ENCODE measurements at regions not wholly inside any gene's neighbourhood (a gene's known extent, or its start where the extent isn't known, plus 50 kb on each side); places are given as distances from the start of the nearest gene placed in this dataset.

DNA sequence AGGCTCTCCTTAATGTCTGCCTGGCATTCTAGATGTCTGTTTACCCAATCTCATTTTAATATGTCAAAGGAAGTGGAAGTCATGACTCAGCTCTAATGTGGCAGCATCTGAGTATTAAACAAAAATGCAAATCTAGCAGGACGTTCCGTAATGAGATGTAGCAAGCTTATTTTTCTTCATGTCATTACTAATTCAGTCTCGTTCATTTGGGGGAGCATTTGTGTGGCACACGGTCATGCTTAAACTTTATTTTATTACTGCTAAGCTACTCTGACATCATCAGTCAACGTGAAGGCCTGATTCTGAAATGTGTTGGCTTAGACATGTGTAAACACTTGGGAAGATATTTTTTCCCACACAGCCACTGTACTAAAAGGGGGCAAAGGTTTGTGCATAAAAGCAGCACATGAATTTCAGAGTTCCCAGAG, 326.7 kb upstream of the TMPO start:
- Mint-ChIP-seq H3K36me3 (ENCODE audit: insufficient read depth, unreplicated experiment) (no peaks in the 10 kb centered on the region), H3K9me3 (ENCODE audit: low read depth, unreplicated experiment) (no peaks in the 10 kb centered on the region), H3K4me3 (ENCODE audit: low read depth, unreplicated experiment) (no peak overlapping the region), H3K27me3 (ENCODE audit: unreplicated experiment) (peaks cover 24% of the 10 kb centered on the region), H3K4me1 (ENCODE audit: low read depth, unreplicated experiment) (no peaks in the 10 kb centered on the region), H3K27ac (ENCODE audit: unreplicated experiment) (no peak overlapping the region)
- DNase-seq = no peak
- BruUV-seq (replicated peaks) = no TSS peak
- CTCF ChIA-PET = interaction anchor here (0.6 kb wide), 1 partner anchor 1183 kb away, joined by 3 read pairs; no protein-coding TSS in a partner anchor
- intact Hi-C loops (cut with micrococcal nuclease; ENCODE audit: unreplicated experiment) = no loop called here
- TF ChIP-seq, protein P1, sequence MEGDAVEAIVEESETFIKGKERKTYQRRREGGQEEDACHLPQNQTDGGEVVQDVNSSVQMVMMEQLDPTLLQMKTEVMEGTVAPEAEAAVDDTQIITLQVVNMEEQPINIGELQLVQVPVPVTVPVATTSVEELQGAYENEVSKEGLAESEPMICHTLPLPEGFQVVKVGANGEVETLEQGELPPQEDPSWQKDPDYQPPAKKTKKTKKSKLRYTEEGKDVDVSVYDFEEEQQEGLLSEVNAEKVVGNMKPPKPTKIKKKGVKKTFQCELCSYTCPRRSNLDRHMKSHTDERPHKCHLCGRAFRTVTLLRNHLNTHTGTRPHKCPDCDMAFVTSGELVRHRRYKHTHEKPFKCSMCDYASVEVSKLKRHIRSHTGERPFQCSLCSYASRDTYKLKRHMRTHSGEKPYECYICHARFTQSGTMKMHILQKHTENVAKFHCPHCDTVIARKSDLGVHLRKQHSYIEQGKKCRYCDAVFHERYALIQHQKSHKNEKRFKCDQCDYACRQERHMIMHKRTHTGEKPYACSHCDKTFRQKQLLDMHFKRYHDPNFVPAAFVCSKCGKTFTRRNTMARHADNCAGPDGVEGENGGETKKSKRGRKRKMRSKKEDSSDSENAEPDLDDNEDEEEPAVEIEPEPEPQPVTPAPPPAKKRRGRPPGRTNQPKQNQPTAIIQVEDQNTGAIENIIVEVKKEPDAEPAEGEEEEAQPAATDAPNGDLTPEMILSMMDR (IDR thresholded peaks at IDR 0.05; ENCODE audit: unreplicated experiment) = no peak

DNA sequence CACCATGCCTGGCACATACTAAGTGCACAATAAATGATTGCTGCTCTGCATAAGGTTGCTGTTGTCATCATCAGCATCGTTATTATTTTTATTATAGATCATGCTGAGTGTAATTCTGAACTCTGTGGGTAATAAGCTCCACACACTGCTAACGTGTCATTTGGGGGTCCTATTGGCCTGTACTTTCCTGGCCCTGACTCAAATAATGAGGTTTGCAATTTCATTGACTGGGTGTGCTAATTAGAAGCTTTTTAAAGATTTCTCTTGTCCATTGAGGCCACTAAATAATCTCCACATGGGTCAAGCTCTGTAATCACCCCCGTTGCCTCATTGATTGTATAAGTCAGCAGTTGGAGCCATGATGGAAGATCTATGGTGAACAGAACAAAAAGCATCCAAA, 320.8 kb upstream of the TMPO start:
- H3K9me3 Mint-ChIP-seq (ENCODE audit: low read depth, unreplicated experiment) = no peaks in the 10 kb centered on the region
- BruUV-seq (replicated peaks) = no TSS peak
- no peak overlapping the region for H3K27ac Mint-ChIP-seq (ENCODE audit: unreplicated experiment)
- H3K4me3 Mint-ChIP-seq (ENCODE audit: low read depth, unreplicated experiment) = no peak overlapping the region
- no peaks in the 10 kb centered on the region for H3K27me3 Mint-ChIP-seq (ENCODE audit: unreplicated experiment)
- no peaks in the 10 kb centered on the region for H3K36me3 Mint-ChIP-seq (ENCODE audit: insufficient read depth, unreplicated experiment)
- no peaks in the 10 kb centered on the region for H3K4me1 Mint-ChIP-seq (ENCODE audit: low read depth, unreplicated experiment)
- CTCF ChIA-PET = interaction anchor here (1.3 kb wide), 1 partner anchor 17 kb away, joined by 3 read pairs; no protein-coding TSS in a partner anchor
- TF ChIP-seq, protein P1 (IDR thresholded peaks at IDR 0.05; ENCODE audit: unreplicated experiment) = no peak
- intact Hi-C loops (cut with micrococcal nuclease; ENCODE audit: unreplicated experiment) = no loop called here
- DNase-seq = no peak

DNA sequence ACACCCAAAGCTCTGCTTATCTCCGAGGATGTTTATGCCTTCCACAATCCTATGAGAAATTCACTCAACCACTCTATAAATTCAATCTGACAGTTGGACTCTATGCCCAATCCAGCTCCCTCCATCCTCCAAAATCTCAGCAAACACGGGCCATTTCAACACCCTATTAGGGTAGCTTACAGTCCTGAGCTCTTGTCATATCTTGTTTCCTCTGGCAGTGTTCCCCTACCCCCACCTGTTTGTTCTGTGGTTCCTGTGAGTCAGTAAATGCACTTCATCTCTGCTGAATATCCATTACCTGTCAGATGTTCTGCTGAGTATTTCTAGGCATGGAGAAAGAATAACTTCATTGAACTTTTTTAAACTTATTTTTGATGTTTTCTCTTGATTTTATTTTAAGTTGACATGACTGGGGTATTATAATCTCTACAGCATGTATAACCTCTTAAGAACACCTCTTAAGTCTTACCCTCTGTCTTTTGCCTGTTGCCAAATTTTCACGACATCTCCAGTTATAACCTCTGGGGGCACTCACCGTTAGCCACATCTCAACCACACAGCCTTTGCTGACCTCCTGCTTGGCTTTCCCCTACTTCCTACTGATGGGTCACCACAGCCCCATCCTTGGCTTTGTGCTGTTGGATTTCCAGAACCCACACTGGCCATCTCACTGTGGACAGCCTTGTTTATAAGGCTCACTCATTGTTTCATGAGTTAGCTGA, 317.0 kb upstream of the TMPO start:
- no peak overlapping the region for H3K4me3 Mint-ChIP-seq (ENCODE audit: low read depth, unreplicated experiment)
- no peak overlapping the region for H3K27ac Mint-ChIP-seq (ENCODE audit: unreplicated experiment)
- H3K4me1 Mint-ChIP-seq (ENCODE audit: low read depth, unreplicated experiment) = no peaks in the 10 kb centered on the region
- no peaks in the 10 kb centered on the region for H3K9me3 Mint-ChIP-seq (ENCODE audit: low read depth, unreplicated experiment)
- no peaks in the 10 kb centered on the region for H3K36me3 Mint-ChIP-seq (ENCODE audit: insufficient read depth, unreplicated experiment)
- TF ChIP-seq, protein P1 (IDR thresholded peaks at IDR 0.05; ENCODE audit: unreplicated experiment) = no peak
- intact Hi-C loops (cut with micrococcal nuclease; ENCODE audit: unreplicated experiment) = no loop called here
- no peak for DNase-seq
- H3K27me3 Mint-ChIP-seq (ENCODE audit: unreplicated experiment) = peaks cover 23% of the 10 kb centered on the region
- CTCF ChIA-PET = no interaction called here
- BruUV-seq (replicated peaks) = no TSS peak

DNA sequence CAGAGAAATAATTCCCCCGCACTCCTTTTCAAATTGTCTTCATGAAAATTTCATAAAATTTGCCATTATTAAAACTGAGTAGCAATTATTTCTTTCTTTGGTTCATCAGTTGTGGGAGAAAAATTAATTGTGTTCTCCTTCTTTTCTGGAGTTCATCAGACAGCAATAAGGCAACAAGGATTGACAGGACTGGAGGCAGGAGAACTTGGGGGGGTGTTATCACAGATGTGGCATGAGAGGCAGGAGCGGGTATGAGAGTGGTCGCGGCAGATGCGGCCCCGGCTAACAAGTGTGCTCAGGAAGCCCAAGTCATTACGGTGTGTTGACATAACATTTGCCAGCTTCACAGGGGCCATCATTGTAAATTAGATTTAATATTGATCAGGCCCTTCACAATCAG, 306.6 kb upstream of the TMPO start:
- Mint-ChIP-seq H3K9me3 (ENCODE audit: low read depth, unreplicated experiment) (peaks cover 5% of the 10 kb centered on the region), H3K4me3 (ENCODE audit: low read depth, unreplicated experiment) (no peak overlapping the region), H3K4me1 (ENCODE audit: low read depth, unreplicated experiment) (no peaks in the 10 kb centered on the region), H3K27ac (ENCODE audit: unreplicated experiment) (no peak overlapping the region), H3K36me3 (ENCODE audit: insufficient read depth, unreplicated experiment) (no peaks in the 10 kb centered on the region), H3K27me3 (ENCODE audit: unreplicated experiment) (peaks cover 25% of the 10 kb centered on the region)
- intact Hi-C loops (cut with micrococcal nuclease; ENCODE audit: unreplicated experiment) = no loop called here
- CTCF ChIA-PET = no interaction called here
- no TSS peak for BruUV-seq (replicated peaks)
- DNase-seq = no peak
- TF ChIP-seq, protein P1 (IDR thresholded peaks at IDR 0.05; ENCODE audit: unreplicated experiment) = no peak
